ENCODE measurements at regions not wholly inside any gene's neighbourhood (a gene's known extent, or its start where the extent isn't known, plus 50 kb on each side); places are given as distances from the start of the nearest gene placed in this dataset.
A peak's percentile ranks its signal among the peaks of the same experiment; 100 is the strongest.

DNA sequence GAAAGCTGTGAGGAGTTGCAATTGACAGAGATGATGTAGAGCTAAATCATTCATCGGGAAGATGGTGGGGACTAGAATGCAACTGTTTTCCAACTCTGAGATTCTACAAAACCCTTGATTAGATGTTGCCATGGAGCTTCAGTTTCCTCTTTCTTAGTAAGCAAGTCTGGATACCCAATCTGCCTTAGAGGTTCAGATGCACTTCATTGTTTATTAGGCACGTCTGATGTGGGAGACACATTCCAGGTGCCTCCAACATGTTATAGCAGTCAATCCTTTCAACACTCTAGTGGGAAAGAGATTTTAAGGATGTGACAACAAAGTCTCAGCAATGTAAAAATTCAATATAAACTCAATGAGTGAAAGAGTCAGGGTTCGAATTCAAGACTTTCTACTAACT lies 291.3 kb upstream of the PHYHIPL start:
- in situ Hi-C loops (cut with MboI; ENCODE audit: low pct_unique_long_range_greater_than_20kb, low sequenced_read_pairs): no loop called here
- DNase-seq: no peak

DNA sequence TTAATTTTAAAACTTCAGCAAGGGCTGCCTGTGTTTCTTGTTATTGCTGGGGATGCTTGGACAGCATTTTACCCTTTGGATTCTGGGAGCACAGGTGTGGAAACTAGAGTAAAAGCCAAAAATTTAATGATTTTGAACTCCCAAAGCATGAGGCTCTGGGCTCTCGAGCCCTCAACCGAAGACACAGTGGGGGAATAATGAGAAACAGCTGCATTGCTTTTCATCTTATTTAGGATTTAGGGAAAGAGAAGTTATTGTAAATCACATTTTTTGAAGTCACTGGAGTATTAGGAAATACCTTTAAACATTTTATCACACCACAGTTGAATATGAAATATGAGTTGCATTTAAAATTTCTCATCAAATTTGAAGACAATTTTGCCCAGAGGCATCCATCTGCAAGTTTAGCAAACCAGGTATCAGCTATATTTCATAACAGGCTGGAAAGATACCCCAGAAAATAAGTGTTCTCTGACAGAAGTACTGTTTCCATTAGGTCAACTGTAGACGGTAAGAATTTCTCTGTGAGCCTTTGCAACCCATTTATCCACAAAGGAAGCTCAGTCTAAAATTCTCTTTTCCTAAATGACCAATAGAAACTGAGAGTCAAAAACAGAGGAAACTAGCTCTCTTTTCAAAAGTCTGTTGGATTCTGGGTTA lies 290.6 kb upstream of the PHYHIPL start:
- no peak for DNase-seq
- in situ Hi-C loops (cut with MboI; ENCODE audit: low pct_unique_long_range_greater_than_20kb, low sequenced_read_pairs): no loop called here

DNA sequence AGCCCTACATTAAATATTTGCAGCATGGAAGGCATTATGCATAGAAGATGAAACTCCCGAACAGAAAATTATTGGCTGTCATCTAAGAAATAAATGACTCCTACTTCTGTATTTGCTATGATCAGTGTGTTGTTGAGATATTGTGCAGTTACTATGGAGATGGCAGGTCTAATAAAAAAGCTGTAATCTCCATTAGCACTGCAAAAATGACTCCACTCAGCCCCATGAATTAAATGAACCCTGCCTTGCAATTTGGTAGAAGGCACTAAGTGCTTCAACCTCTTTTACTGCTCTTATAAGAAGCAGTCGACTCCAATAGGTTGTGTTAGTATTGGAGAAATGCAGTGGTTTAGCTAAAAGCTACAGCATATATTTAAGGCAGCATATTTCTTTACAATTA lies 290.0 kb upstream of the PHYHIPL start:
- in situ Hi-C loops (cut with MboI; ENCODE audit: low pct_unique_long_range_greater_than_20kb, low sequenced_read_pairs): no loop called here
- DNase-seq: no peak

DNA sequence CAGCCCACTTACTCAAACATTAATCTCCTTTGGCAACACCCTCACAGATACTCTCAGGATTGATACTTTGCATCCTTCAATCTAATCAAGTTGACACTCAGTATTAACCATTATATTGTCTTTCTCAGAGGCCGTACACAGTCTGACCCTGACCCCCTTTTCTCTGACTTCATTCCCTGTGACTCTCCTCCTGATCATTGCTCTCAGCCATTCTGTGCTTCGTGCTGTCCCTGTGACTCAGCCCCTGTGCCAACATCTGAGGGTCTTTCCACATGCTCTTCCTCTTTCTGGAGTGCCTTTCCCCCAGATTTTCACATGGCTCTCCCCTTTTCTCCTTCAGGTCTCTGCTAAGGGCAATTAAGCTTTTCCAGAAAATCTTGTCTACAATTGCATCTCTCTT lies 289.0 kb upstream of the PHYHIPL start:
- DNase-seq: no peak
- in situ Hi-C loops (cut with MboI; ENCODE audit: low pct_unique_long_range_greater_than_20kb, low sequenced_read_pairs): no loop called here

DNA sequence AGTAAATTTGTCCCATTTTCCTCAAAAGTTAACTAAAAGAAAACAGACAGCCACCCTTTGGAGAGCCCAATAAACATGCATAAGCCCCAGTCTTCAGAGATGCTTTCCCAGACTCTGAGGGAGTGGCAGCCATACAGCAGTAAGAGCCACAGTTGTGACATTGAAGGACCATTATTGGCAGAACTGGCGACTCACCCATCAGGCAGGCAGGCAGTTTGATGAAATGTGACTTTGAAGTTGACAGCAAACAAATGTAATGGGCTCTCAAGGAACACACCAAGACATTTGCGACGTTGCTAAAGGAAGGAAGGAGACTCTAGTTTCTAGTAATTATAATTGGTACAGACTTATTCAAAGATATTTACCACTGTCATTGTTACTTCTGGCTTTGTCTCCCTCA lies 287.5 kb upstream of the PHYHIPL start:
- in situ Hi-C loops (cut with MboI; ENCODE audit: low pct_unique_long_range_greater_than_20kb, low sequenced_read_pairs): no loop called here
- no peak for DNase-seq

DNA sequence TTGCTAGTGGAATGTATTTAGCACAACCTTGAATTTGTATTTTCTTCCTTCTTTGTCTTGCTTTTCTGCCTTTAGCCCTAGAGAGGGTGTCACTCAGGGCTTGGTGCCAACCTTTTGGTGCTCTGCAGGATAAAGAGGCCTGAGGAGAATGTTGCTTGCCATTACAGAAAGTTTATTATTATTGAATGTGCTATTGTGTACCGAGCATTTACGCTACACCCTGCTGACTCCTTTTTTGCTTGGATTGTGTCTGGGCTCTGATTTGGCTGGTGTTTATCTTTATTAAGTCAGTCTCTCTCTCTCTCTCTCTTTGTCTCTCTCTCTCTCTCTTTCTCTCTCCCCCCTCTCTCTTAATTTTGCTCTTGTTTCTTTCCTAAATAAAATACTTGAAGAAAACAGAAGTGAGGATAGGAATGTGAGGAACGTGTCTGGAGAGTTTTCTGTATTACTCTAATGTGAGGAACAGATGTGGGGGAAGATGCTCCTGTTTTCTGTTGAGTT lies 284.4 kb upstream of the PHYHIPL start:
- no peak for DNase-seq
- in situ Hi-C loops (cut with MboI; ENCODE audit: low pct_unique_long_range_greater_than_20kb, low sequenced_read_pairs): no loop called here

DNA sequence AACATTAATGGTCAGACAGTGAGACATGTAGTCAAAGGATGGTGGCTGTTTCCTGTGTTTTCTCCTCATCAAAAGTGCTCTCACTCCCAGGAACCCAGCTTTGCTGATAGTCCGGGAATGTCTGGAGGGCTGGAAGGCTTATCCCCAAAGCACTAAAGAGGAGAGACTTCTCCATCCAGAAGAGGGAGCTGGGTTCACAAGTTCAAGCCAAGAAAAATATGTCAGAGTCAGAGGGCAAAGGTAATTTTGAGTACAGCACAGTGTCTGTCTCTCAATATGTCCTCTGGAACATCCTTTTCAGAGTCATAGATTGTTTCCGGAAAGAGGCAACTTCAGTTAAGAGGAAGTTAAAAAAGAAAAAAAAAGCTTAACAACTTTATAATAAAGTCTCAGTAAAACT lies 281.5 kb upstream of the PHYHIPL start:
- peak; percentile 2 for DNase-seq
- in situ Hi-C loops (cut with MboI; ENCODE audit: low pct_unique_long_range_greater_than_20kb, low sequenced_read_pairs): no loop called here

DNA sequence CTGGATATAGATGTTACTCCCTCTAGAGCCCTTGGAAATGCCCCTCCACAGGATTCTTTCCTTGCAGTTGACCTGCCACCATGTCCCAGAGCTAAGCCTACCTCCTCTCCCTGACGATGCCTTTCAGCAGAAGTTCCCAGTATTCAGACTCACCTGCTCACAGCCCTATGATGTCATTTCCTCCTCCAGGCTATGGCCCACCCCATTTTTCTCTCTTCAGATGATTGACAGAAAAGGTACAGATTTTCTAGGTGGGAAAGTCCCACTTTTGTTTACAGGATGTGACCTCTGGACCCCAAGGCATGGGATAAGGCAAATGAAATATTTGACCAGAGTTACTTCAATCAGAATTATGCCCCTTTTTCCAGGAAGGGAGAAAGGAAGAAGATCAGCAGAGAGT lies 280.2 kb upstream of the PHYHIPL start:
- in situ Hi-C loops (cut with MboI; ENCODE audit: low pct_unique_long_range_greater_than_20kb, low sequenced_read_pairs): no loop called here
- no peak for DNase-seq

DNA sequence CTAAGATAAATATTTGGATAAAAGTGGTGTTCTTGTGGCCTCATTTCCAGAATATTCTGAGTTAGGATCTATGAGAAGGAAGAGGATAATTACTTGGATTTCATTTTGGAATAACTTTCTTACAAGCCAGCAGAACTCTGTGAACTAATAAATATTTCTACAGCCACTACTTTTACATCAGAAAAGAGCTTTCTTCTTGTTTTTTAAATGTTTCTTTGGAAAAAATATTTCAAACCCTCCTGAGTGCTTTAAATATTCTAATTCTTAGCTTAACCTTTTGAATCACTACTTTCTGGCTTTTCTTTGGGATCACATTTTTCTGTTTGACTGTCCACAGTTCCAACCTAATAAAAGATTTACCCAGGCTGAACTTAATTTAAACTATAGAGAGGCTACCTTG lies 279.2 kb upstream of the PHYHIPL start:
- in situ Hi-C loops (cut with MboI; ENCODE audit: low pct_unique_long_range_greater_than_20kb, low sequenced_read_pairs): no loop called here
- no peak for DNase-seq

DNA sequence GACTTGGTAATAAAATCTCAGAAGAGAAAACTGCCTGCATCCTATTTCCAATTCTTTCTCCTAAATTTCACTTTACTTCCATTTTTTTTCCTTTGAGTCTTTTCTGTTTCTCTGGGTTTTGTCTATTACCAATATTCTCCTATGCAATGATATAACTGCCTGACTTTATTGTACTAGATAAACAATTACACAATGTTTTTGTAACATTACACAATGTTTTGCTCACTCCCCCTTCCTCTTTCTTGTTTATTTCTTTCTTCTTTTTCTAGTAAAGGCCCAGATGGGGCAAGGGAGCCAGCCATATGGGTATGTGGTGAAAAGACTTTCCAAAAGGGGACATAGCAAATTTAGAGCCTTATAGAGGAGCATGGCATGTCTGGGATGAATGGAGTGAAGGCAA lies 278.7 kb upstream of the PHYHIPL start:
- in situ Hi-C loops (cut with MboI; ENCODE audit: low pct_unique_long_range_greater_than_20kb, low sequenced_read_pairs): no loop called here
- no peak for DNase-seq

DNA sequence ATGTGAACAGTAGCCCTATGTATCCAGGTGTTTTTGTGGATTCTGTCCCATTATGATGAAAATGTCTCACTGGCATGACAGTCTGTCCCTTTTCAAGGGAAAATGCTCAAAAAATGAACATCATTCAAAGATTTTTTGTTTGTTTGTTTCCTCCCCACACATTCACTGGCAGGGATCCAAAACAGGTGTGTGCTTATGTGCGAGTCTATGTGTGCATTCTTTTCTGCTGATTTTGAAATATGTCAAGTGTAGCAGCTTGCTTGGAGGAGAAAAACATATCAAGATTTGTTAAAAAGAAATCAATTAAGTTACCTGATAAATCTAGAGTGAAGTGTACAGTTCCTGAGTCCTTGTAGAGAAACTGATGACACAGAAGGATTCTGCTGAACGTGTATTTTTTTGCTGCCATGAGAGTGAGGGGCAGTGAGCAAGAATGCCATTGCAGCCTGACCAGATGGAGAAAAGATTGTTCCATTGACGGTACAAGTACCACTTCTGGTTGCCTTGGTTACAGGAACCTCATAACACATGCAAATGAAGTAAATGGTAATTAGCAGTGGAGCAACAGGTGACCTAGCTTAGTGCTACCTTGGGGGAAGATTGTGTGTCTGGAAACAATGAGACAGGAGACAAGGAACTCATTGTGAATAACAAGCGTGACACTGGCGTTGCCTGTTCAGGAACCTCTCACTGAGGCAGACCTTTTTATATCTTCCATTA lies 277.4 kb upstream of the PHYHIPL start:
- no peak for DNase-seq
- in situ Hi-C loops (cut with MboI; ENCODE audit: low pct_unique_long_range_greater_than_20kb, low sequenced_read_pairs): no loop called here

DNA sequence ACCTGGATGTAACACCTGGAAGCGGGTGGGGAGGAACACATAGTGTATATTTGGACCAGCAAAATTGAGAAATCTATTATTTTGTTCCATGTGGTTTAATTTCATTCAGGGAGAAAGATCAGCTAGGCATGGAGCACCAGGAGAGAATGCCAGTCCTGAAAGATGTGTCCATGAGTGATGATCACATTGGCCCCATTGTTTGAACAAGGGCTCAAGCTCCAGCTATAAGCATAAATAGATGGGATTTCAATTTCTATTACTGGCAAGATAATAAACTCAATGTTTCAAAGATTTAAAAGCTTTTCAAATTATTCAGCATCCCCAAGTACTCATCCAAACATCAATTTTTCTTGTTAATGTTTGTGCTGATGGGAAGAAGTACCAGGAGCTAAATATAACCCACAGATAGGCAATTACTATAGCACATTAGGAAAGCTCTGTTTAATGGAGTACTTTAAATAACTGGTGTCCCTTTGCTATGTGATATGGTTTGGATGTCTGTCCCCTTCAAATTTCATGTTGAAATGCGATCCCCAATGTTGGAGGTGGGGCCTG lies 275.3 kb upstream of the PHYHIPL start:
- in situ Hi-C loops (cut with MboI; ENCODE audit: low pct_unique_long_range_greater_than_20kb, low sequenced_read_pairs): no loop called here
- DNase-seq: no peak

DNA sequence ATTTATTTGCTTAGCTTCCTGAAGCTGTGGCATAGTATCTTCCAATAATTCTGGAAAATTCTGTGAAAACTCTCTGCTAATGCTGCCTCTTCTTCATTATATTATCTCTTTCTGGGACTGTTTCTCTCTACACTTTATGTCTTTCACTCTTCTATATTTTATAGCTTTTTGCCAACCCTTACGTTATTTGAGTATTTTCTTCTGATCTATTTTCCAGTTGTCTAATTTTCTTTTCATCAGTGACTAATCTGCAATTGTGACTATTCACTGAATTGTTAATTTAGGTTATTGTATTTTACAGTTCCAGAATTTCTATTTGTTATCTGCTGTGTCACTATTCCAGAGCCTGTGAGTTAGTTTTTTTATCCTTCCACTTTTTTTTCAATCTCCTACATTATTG lies 273.4 kb upstream of the PHYHIPL start:
- in situ Hi-C loops (cut with MboI; ENCODE audit: low pct_unique_long_range_greater_than_20kb, low sequenced_read_pairs): no loop called here
- no peak for DNase-seq

DNA sequence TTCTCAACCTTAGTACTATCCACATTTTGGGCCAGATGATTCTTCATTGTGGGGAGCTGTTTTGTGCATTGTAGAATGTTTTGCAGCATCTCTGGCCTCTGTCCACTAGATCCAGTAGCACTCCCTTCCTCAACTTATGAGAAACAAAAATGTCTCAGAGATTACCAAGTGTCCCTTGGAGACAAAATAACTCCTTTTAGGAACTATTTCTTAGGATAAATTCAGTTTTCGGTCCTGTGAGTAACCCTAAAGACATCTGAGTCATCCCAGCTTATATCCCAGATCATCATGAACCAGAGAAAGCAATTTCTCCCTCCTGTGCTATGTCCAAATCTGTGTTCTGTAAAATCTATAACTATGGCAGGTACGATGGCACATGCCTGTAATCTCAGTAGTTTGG lies 266.6 kb upstream of the PHYHIPL start:
- no peak for DNase-seq
- in situ Hi-C loops (cut with MboI; ENCODE audit: low pct_unique_long_range_greater_than_20kb, low sequenced_read_pairs): no loop called here

DNA sequence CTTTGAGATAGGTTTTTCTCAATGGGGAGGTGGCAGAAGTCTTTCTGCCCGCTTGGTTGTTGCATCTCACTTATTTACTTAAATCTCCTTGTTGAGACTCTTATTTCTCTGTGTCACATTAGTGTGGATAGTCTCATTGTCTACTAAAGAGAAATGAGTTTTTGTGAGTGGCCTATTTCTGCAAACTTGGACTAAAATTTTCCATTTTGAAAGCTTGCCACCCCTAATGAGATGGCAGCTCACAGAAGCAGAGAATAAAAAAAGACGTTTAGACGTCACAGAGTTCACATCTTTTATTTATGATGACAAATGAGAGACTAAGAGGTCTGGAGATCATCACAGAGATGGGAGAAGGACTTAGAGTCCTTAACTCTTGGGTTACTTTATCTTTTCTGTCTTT lies 262.7 kb upstream of the PHYHIPL start:
- DNase-seq: no peak
- in situ Hi-C loops (cut with MboI; ENCODE audit: low pct_unique_long_range_greater_than_20kb, low sequenced_read_pairs): no loop called here

DNA sequence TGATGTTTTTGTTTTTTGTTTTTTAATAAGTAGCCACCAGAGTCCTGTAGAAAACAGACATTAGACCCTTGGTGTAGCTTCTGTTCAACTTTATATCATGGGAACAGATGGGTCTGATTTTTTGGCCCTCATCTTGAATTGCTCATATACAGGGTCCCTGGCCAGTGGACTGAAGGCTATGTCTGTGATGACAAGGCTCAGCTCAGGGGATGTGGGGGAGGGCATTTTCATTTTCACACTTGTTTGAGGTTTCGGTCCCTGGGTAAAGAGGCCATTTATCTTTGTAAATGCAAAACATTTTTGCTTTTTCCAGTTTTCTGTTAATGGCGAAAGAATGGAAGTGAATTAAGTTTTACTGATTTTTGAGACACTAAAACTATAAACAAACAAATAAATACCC lies 257.6 kb upstream of the PHYHIPL start:
- in situ Hi-C loops (cut with MboI; ENCODE audit: low pct_unique_long_range_greater_than_20kb, low sequenced_read_pairs): no loop called here
- DNase-seq: no peak

DNA sequence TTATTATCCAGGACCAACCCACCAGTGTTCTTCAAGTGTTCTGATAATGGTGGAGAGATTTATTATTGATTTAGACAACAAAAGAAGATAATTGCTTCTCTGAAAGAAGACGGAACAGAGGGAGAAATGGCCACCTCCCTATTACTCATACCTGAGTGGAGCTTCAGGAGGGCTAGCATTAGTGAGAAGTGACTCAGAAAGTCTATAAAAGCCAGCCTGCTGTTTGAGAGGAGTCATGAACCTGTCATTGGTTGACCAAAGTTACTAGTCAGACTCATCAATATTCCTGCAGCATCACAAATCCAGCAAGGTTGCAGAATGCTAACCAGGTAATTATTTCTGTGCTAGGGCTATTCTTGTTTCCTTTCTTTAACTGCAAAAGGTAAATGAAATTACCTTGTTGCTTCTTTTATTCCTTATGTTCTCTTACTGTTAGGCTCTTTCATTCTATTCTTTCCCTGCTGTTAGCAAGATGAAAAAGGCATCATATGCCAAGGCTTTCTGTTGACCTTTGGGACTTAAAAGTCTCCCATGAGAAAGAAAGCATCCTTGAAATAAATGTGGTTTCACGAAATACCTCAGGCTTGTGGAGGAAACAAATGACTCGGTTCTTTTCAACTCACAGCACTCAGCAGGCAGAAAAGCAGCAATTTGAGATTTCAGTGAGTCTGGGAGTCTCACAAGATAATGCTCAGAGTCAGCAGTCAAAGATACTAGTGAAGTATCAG lies 256.4 kb upstream of the PHYHIPL start:
- in situ Hi-C loops (cut with MboI; ENCODE audit: low pct_unique_long_range_greater_than_20kb, low sequenced_read_pairs): no loop called here

DNA sequence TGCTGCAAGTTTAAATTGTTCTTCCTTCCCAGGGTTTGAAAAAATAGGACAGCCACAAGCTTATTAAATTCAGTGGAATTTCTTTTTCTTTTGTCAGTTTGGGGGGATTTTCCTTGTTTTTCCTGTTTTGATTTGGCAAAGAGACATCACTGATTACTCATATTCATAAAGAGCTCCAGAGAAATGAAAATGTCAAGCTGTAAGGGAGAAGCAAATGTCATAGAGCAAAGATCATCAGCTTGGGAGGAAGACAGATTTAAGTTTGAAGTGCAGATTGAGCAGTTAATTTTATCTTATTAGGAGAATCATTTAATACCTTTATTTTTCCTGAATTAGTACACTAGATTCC lies 255.8 kb upstream of the PHYHIPL start:
- no peak for DNase-seq
- in situ Hi-C loops (cut with MboI; ENCODE audit: low pct_unique_long_range_greater_than_20kb, low sequenced_read_pairs): no loop called here

More for the DNA sequence above, 256.4 kb upstream of the PHYHIPL start:
- no peak for DNase-seq

DNA sequence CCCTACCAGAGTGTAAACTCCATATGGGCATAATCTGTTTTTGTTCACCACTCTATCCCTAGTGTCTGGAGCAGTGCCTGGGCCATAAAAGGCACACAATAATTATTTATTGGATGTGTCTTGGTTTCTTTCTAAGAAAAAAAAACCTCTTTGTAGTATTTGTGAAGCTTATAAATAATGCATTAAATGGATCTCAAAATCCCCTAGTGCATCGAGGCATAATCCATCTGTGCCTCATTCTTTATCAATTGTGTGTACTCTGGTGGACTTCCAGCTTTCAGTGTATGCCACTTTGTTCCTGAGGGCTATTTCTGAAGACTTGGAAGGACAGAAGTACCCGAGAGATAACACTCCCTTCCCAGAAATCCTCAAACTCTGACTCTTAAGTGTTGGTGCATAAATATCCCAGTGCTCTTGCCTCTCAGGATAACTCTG lies 255.0 kb upstream of the PHYHIPL start:
- in situ Hi-C loops (cut with MboI; ENCODE audit: low pct_unique_long_range_greater_than_20kb, low sequenced_read_pairs): no loop called here
- DNase-seq: no peak

DNA sequence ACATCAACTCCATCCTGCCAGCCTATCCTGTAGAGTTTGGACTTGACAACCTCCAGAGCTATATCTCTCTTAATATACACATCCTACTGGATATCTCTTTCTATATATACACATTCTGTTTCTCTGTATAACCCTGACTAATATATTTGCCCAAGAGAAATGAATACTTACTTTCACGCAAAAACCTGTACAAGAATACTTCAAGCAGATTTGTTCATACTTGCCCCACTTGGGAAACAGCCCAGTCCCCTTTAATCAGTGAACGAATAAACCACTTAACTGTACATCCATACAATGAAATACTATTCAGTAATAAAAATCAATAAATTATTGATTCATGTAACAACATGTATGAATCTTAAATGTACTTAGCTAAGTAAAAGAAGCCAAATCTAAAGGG lies 251.1 kb upstream of the PHYHIPL start:
- DNase-seq: no peak
- in situ Hi-C loops (cut with MboI; ENCODE audit: low pct_unique_long_range_greater_than_20kb, low sequenced_read_pairs): no loop called here

All from KBM-7 (cell line).